Right lobe of liver (tissue), 6 donors: ENCODE measurements at regions not wholly inside any gene's neighbourhood (a gene's known extent, or its start where the extent isn't known, plus 50 kb on each side); places are given as distances from the start of the nearest gene placed in this dataset.

Source experiments
- ATAC-seq, 4 donors: fragments of 200-7000 bp; cut with Tn5 transposase; one replicate each; pipeline ENCODE4 v1.9.1; 2020; ENCODE audit warnings: mild to moderate bottlenecking in 4 of 4, moderate library complexity in 4 of 4
- DNase-seq, 3 donors: peaks; one replicate each; pipeline ENCODE4 v3.0.0-alpha.2; 2020
- H3K27ac ChIP-seq, 3 donors: fragments of 200-600 bp; one replicate each; pipeline ENCODE4 v1.8.0; 2022
- H3K27me3 ChIP-seq, 2 donors: fragments of 200-600 bp; one replicate each; pipeline ENCODE4 v1.8.0; 2022
- H3K36me3 ChIP-seq, 4 donors: fragments of 200-600 bp; sonication (generic) in 1 of 4; one replicate each; pipeline versions ENCODE4 v1.5.1 to v1.8.0; 2017 to 2022; ENCODE audit warnings: control low read depth in 1 of 4
- H3K4me1 ChIP-seq, 4 donors: fragments of 200-600 bp; sonication (generic) in 1 of 4; one replicate each; pipeline versions ENCODE4 v1.5.1 to v1.8.0; 2017 to 2022; ENCODE audit warnings: control low read depth in 1 of 4
- H3K4me3 ChIP-seq, 3 donors: fragments of 200-600 bp; one replicate each; pipeline ENCODE4 v1.8.0; 2022
- H3K9me3 ChIP-seq, 4 donors: fragments of 200-600 bp; sonication (generic) in 1 of 4; one replicate each; pipeline versions ENCODE4 v1.5.1 to v1.8.0; 2017 to 2022; ENCODE audit warnings: control low read depth in 1 of 4
- CTCF ChIP-seq, 4 donors: fragments of 200-600 bp in 3 of 4; fragments of 450-650 bp in 1 of 4; IDR thresholded peaks; one replicate each; pipeline versions ENCODE4 v1.5.1 to v1.8.0; 2016 to 2022; ENCODE audit warnings: antibody characterized with exemption in 4 of 4, mild to moderate bottlenecking in 2 of 4
- POLR2A ChIP-seq: fragments of 450-650 bp; IDR thresholded peaks from one replicate; pipeline ENCODE4 v1.6.1; 2017; ENCODE audit warnings: antibody characterized with exemption, mild to moderate bottlenecking
- WGBS: methylation state at CpG from one replicate; pipeline ENCODE4 v1.1.6; 2018; ENCODE audit warnings: low coverage, low lambda C conversion rate; ENCODE audit not compliant: insufficient coverage; ENCODE audit errors: missing lambda C conversion rate; 5-methylcytosine and 5-hydroxymethylcytosine counted together
- intact Hi-C, 2 donors: fragments of 100-400 bp; cut with DNase I; formaldehyde crosslinking; loops; one replicate each; pipeline versions ENCODE4 v1.11.2 to v1.14.1; 2022
- donor health status: DM: no; HTN: yes; CAD: no.
- donor health status: DM: no; HTN: no; CAD: no.
- donor health status: DM: no; HTN: no; CAD: no.
- donor health status: DM: no; HTN: yes; CAD: no.
- donor health status: DM: no; HTN: yes; CAD: no.

GRCh38 chr11:19392847-19393518, 152.2 kb upstream of the E2F8 start:
- no peaks in the 10 kb centered on the region for H3K27me3 ChIP-seq
- ATAC-seq (no peak), DNase-seq (no peak)
- H3K4me3 ChIP-seq, result no peak overlapping the region
- H3K36me3 ChIP-seq, result no peaks in the 10 kb centered on the region
- intact Hi-C loops, result no loop called here
- H3K9me3 ChIP-seq, result no peaks in the 10 kb centered on the region
- H3K4me1 ChIP-seq, result peaks cover 0 to 23% (median 12%) of the 10 kb centered on the region in 4 donors
- H3K27ac ChIP-seq, result no peak overlapping the region
- WGBS, result 90% methylated on average over 2 of the region's 3 CpGs
- TF ChIP-seq CTCF (IDR thresholded peaks at IDR 0.05) (no peak), POLR2A (no peak)

- TF ChIP-seq POLR2A (no peak), CTCF (IDR thresholded peaks at IDR 0.05) (no peak)
- intact Hi-C loops, result no loop called here
Measured at GRCh38 chr11:19392321-19392720, 151.6 kb upstream of the E2F8 start.

GRCh38 chr11:19391652-19392051, 150.9 kb upstream of the E2F8 start:
- Histone ChIP-seq H3K9me3 (no peaks in the 10 kb centered on the region), H3K36me3 (no peaks in the 10 kb centered on the region), H3K27ac (no peak overlapping the region), H3K4me3 (no peak overlapping the region), H3K27me3 (no peaks in the 10 kb centered on the region), H3K4me1 (peaks cover 0 to 22% (median 11%) of the 10 kb centered on the region in 4 donors)
- intact Hi-C loops, result no loop called here
- DNase-seq (no peak), ATAC-seq (no peak)
- TF ChIP-seq CTCF (IDR thresholded peaks at IDR 0.05) (no peak), POLR2A (no peak)
- 76% methylated on average over 2 of the region's 2 CpGs for WGBS

More at GRCh38 chr11:19392321-19392720, 151.6 kb upstream of the E2F8 start:
- ATAC-seq, result no peak
- DNase-seq, result no peak
- H3K9me3 ChIP-seq, result no peaks in the 10 kb centered on the region
- no peaks in the 10 kb centered on the region for H3K27me3 ChIP-seq
- H3K27ac ChIP-seq, result no peak overlapping the region
- WGBS, result 76% methylated on average over 3 of the region's 3 CpGs
- H3K36me3 ChIP-seq, result no peaks in the 10 kb centered on the region
- H3K4me3 ChIP-seq, result no peak overlapping the region
- H3K4me1 ChIP-seq, result peaks cover 0 to 22% (median 11%) of the 10 kb centered on the region in 4 donors

- Histone ChIP-seq H3K4me1 (peaks cover 0 to 28% (median 13%) of the 10 kb centered on the region in 4 donors), H3K27me3 (no peaks in the 10 kb centered on the region), H3K27ac (peak overlapping the region in 1 of 3 donors; percentile 51), H3K4me3 (no peak overlapping the region), H3K36me3 (no peaks in the 10 kb centered on the region), H3K9me3 (no peaks in the 10 kb centered on the region)
- no peak for ATAC-seq
- intact Hi-C loops, result no loop called here
- TF ChIP-seq POLR2A (no peak), CTCF (IDR thresholded peaks at IDR 0.05) (no peak)
- WGBS, result 0% methylated on average over 1 of the region's 3 CpGs
- no peak for DNase-seq
Measured at GRCh38 chr11:19391026-19391425, 150.3 kb upstream of the E2F8 start.
